ENCODE measurements at regions not wholly inside any gene's neighbourhood (a gene's known extent, or its start where the extent isn't known, plus 50 kb on each side); places are given as distances from the start of the nearest gene placed in this dataset.

DNA sequence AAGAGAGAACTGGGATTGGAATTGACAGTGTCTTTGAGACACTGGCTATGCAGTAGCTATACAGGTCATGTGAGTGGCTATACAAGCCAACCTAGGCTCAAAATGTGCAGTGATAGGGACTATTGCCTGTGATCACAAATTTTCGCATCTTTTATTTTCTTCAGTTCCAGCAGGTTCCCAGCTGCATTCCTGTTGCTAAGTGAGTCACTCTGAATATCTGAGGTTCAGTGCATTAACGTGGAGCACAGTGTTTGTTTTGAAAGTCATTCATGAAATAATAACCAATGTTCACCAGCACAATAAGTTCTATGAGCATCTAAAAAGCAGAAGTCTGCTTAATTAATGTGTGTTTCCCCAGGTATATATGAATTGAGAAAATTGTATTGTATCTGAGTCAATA lies 1236.0 kb upstream of the CELF2 start (continued):
- TF ChIP-seq, protein P1, sequence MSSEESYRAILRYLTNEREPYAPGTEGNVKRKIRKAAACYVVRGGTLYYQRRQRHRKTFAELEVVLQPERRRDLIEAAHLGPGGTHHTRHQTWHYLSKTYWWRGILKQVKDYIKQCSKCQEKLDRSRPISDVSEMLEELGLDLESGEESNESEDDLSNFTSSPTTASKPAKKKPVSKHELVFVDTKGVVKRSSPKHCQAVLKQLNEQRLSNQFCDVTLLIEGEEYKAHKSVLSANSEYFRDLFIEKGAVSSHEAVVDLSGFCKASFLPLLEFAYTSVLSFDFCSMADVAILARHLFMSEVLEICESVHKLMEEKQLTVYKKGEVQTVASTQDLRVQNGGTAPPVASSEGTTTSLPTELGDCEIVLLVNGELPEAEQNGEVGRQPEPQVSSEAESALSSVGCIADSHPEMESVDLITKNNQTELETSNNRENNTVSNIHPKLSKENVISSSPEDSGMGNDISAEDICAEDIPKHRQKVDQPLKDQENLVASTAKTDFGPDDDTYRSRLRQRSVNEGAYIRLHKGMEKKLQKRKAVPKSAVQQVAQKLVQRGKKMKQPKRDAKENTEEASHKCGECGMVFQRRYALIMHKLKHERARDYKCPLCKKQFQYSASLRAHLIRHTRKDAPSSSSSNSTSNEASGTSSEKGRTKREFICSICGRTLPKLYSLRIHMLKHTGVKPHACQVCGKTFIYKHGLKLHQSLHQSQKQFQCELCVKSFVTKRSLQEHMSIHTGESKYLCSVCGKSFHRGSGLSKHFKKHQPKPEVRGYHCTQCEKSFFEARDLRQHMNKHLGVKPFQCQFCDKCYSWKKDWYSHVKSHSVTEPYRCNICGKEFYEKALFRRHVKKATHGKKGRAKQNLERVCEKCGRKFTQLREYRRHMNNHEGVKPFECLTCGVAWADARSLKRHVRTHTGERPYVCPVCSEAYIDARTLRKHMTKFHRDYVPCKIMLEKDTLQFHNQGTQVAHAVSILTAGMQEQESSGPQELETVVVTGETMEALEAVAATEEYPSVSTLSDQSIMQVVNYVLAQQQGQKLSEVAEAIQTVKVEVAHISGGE (CRISPR knock-in tag; IDR thresholded peaks at IDR 0.05) = no peak

DNA sequence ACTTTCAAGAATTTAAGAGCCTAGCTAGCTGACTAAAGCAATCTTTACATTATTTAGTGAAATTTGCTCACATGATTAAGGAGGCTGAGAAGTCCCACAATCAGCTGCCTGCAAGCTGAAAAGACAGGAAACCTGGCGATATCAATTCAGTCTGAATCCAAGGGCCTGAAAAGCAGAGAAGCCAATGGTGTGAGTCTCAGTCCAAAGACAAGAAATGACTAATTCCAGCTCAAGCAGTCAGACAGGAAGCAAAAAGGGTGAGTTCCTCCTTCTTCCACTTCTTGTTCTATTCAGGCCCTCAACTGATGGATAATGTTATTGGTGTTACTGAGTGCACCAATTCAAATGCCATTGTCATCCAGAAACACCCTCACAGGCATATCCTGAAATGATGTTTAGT lies 1231.6 kb upstream of the CELF2 start:
- Histone ChIP-seq H3K36me3 (ENCODE audit: control insufficient read depth in 2 of 2, insufficient read depth in 2 of 2, low read length in 1 of 2) (no peaks in the 10 kb centered on the region), H3K27me3 (replicated peaks in 1 of 2; ENCODE audit: control insufficient read depth in 2 of 2, insufficient read depth in 2 of 2, low read length in 1 of 2) (no peaks in the 10 kb centered on the region), H3K9ac (ENCODE audit: control insufficient read depth, insufficient read depth, low read length) (no peak overlapping the region), H3K4me1 (ENCODE audit: control insufficient read depth, insufficient read depth, low read length) (no peaks in the 10 kb centered on the region), H3K4me2 (ENCODE audit: control insufficient read depth, insufficient read depth) (no peak overlapping the region), H3K79me2 (ENCODE audit: control insufficient read depth, insufficient read depth, low read length) (no peaks in the 10 kb centered on the region), H3K4me3 (no peak overlapping the region), H3K9me3 (replicated peaks; ENCODE audit: control insufficient read depth, insufficient read depth, low read length) (no peaks in the 10 kb centered on the region), H3K27ac (ENCODE audit: control insufficient read depth, insufficient read depth) (no peak overlapping the region), H2AFZ (ENCODE audit: control insufficient read depth, low read depth, low read length) (no peak overlapping the region), H4K20me1 (ENCODE audit: control insufficient read depth, insufficient read depth) (no peaks in the 10 kb centered on the region)
- in situ Hi-C loops (cut with MboI) (no loop called here), intact Hi-C loops (cut with micrococcal nuclease; ENCODE audit: unreplicated experiment) (no loop called here)
- TF ChIP-seq TAF1 (IDR thresholded peaks at IDR 0.05; ENCODE audit: borderline replicate concordance, low read depth, low read length) (no peak), MXI1 (IDR thresholded peaks at IDR 0.05; ENCODE audit: low read depth, low read length) (no peak), PML (IDR thresholded peaks at IDR 0.05; ENCODE audit: low read length) (no peak), NFIC (IDR thresholded peaks at IDR 0.05; ENCODE audit: low read depth, low read length) (no peak), CHD4 (IDR thresholded peaks at IDR 0.05) (no peak), JUNB (IDR thresholded peaks at IDR 0.05) (no peak), ZSCAN29 (IDR thresholded peaks at IDR 0.05) (no peak)
- TF ChIP-seq, protein P2, sequence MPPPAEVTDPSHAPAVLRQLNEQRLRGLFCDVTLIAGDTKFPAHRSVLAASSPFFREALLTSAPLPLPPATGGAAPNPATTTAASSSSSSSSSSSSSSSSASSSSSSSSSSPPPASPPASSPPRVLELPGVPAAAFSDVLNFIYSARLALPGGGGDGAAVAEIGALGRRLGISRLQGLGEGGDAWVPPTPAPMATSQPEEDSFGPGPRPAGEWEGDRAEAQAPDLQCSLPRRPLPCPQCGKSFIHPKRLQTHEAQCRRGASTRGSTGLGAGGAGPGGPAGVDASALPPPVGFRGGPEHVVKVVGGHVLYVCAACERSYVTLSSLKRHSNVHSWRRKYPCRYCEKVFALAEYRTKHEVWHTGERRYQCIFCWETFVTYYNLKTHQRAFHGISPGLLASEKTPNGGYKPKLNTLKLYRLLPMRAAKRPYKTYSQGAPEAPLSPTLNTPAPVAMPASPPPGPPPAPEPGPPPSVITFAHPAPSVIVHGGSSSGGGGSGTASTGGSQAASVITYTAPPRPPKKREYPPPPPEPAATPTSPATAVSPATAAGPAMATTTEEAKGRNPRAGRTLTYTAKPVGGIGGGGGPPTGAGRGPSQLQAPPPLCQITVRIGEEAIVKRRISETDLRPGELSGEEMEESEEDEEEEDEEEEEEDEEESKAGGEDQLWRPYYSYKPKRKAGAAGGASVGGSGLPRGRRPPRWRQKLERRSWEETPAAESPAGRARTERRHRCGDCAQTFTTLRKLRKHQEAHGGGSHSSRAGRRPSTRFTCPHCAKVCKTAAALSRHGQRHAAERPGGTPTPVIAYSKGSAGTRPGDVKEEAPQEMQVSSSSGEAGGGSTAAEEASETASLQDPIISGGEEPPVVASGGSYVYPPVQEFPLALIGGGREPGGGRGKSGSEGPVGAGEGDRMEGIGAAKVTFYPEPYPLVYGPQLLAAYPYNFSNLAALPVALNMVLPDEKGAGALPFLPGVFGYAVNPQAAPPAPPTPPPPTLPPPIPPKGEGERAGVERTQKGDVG (CRISPR knock-in tag; IDR thresholded peaks at IDR 0.05) = no peak
- DNase-seq (ENCODE audit: low read depth, low spot score) (no peak), ATAC-seq (no peak), FAIRE-seq (no peak)
- ChIA-PET SMC1A (ENCODE audit: uncharacterized antibody, unreplicated experiment) (no interaction called here), RAD21 (ENCODE audit: unreplicated experiment) (no interaction called here), POLR2A (no interaction called here), CTCF (no interaction called here)
- BruUV-seq (replicated peaks) = no TSS peak
- WGBS (ENCODE audit: insufficient coverage, insufficient replicate concordance, low lambda C conversion rate, missing lambda C conversion rate) = 0% methylated on average over 1 of the region's 1 CpG
